OCI-LY7 (cell line): ENCODE measurements at regions not wholly inside any gene's neighbourhood (a gene's known extent, or its start where the extent isn't known, plus 50 kb on each side); places are given as distances from the start of the nearest gene placed in this dataset.

Experiments used
- BruUV-seq: library from RNA; stranded (reverse); fragments of 400-500 nt; replicated peaks from 2 replicates; lab custom pipeline; 2021; lab: Mats Ljungman, UMichigan
- CTCF ChIA-PET: fragments of 300-600 bp; sonication (Branson Sonifier 250); formaldehyde crosslinking; loops from one replicate; lab custom pipeline; 2022; ENCODE audit warnings: antibody characterized with exemption; ENCODE audit not compliant: unreplicated experiment; lab: Charles Lee
- POLR2A ChIA-PET: fragments of 300-600 bp; sonication (Branson Sonifier 250); formaldehyde crosslinking; loops from one replicate; lab custom pipeline; 2022; ENCODE audit warnings: antibody characterized with exemption; lab: Charles Lee
- DNase-seq: peaks from one replicate; pipeline ENCODE4 v3.0.0-alpha.2; 2015; ENCODE audit warnings: low spot score
- H2AFZ ChIP-seq: fragments of 200-600 bp; sonication (generic), shearing (Covaris generic); 2 replicates; pipeline ENCODE4 v1.6.1; 2014; ENCODE audit warnings: mild to moderate bottlenecking, antibody characterized with exemption, low read length, moderate library complexity
- H3K27ac ChIP-seq: fragments of 200-600 bp; sonication (generic); 2 replicates; pipeline ENCODE4 v1.5.1; 2014; ENCODE audit warnings: mixed run types, low read depth, mild to moderate bottlenecking, moderate library complexity, low read length, inconsistent platforms; ENCODE audit not compliant: poor library complexity, severe bottlenecking
- H3K36me3 ChIP-seq: fragments of 200-600 bp; sonication (generic); 2 replicates; pipeline ENCODE4 v1.6.1; 2014; ENCODE audit warnings: mild to moderate bottlenecking, antibody characterized with exemption, low read length, moderate library complexity, mixed read lengths; ENCODE audit not compliant: insufficient read depth
- H3K4me1 ChIP-seq: fragments of 200-600 bp; sonication (generic); 2 replicates; pipeline ENCODE4 v1.5.1; 2014; ENCODE audit warnings: mild to moderate bottlenecking, low read length; ENCODE audit not compliant: insufficient read depth, poor library complexity, severe bottlenecking
- H3K4me2 ChIP-seq: fragments of 200-600 bp; sonication (generic); 2 replicates; pipeline ENCODE4 v1.6.1; 2014; ENCODE audit warnings: mild to moderate bottlenecking, low read length
- H3K4me3 ChIP-seq: fragments of 200-600 bp; sonication (generic); 2 replicates; pipeline ENCODE4 v1.5.1; 2014; ENCODE audit warnings: mild to moderate bottlenecking, low read depth, low read length; ENCODE audit not compliant: poor library complexity, severe bottlenecking
- H3K79me2 ChIP-seq: fragments of 200-600 bp; sonication (generic); 2 replicates; pipeline ENCODE4 v1.6.1; 2016; ENCODE audit warnings: low read depth, mild to moderate bottlenecking, low read length, moderate library complexity, mixed read lengths; ENCODE audit not compliant: insufficient read depth
- H3K9me2 ChIP-seq: fragments of 200-600 bp; sonication (generic); 2 replicates; pipeline ENCODE4 v1.6.1; 2016; ENCODE audit warnings: mild to moderate bottlenecking, low read length, mixed read lengths; ENCODE audit not compliant: insufficient read depth
- H3K9me3 ChIP-seq: fragments of 200-600 bp; sonication (generic); 2 replicates; pipeline ENCODE4 v1.6.1; 2014; ENCODE audit warnings: mild to moderate bottlenecking, mixed run types, low read length, mixed read lengths
- H4K20me1 ChIP-seq: fragments of 200-600 bp; sonication (generic); 2 replicates; pipeline ENCODE4 v1.6.1; 2014; ENCODE audit warnings: mild to moderate bottlenecking, antibody characterized with exemption, low read length, moderate library complexity, mixed read lengths; ENCODE audit not compliant: insufficient read depth
- EZH2phosphoT487 ChIP-seq: fragments of 200-600 bp; sonication (generic); IDR thresholded peaks from 2 replicates; pipeline ENCODE4 v1.6.1; 2018; ENCODE audit warnings: low read depth, borderline replicate concordance, mild to moderate bottlenecking, mixed run types, antibody characterized with exemption, low read length, moderate library complexity, mixed read lengths
- intact Hi-C: fragments of 100-400 bp; cut with micrococcal nuclease; formaldehyde crosslinking; loops from one replicate; pipeline ENCODE4 v1.10.0; 2022; ENCODE audit not compliant: unreplicated experiment
- TF ChIP-seq, protein P1 (sequence below): fragments of 200-600 bp; sonication (generic); conservative IDR thresholded peaks from 2 replicates; pipeline ENCODE4 v1.5.1; 2014; ENCODE audit warnings: mild to moderate bottlenecking, antibody characterized with exemption, low read length, moderate library complexity, mixed read lengths

- ChIA-PET POLR2A (interaction anchor here (0.6 to 0.8 kb wide), 2 partner anchors 9 to 245 kb away, joined by 3 to 4 read pairs; no protein-coding TSS in a partner anchor), CTCF (no interaction called here)
- Histone ChIP-seq H3K36me3 (no peaks in the 10 kb centered on the region), H3K9me2 (no peaks in the 10 kb centered on the region), H2AFZ (no peak overlapping the region), H4K20me1 (no peaks in the 10 kb centered on the region), H3K4me3 (no peak overlapping the region), H3K4me1 (no peaks in the 10 kb centered on the region), H3K79me2 (no peaks in the 10 kb centered on the region), H3K4me2 (no peak overlapping the region), H3K9me3 (no peaks in the 10 kb centered on the region), H3K27ac (no peak overlapping the region)
- no TSS peak for BruUV-seq
- intact Hi-C loops = no loop called here
- TF ChIP-seq, protein P1, sequence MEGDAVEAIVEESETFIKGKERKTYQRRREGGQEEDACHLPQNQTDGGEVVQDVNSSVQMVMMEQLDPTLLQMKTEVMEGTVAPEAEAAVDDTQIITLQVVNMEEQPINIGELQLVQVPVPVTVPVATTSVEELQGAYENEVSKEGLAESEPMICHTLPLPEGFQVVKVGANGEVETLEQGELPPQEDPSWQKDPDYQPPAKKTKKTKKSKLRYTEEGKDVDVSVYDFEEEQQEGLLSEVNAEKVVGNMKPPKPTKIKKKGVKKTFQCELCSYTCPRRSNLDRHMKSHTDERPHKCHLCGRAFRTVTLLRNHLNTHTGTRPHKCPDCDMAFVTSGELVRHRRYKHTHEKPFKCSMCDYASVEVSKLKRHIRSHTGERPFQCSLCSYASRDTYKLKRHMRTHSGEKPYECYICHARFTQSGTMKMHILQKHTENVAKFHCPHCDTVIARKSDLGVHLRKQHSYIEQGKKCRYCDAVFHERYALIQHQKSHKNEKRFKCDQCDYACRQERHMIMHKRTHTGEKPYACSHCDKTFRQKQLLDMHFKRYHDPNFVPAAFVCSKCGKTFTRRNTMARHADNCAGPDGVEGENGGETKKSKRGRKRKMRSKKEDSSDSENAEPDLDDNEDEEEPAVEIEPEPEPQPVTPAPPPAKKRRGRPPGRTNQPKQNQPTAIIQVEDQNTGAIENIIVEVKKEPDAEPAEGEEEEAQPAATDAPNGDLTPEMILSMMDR = no peak
- no peak for TF ChIP-seq EZH2phosphoT487
- DNase-seq = no peak
Observed at GRCh38 chr17:71378036-71378435, 742.8 kb upstream of the SOX9 start.

DNA sequence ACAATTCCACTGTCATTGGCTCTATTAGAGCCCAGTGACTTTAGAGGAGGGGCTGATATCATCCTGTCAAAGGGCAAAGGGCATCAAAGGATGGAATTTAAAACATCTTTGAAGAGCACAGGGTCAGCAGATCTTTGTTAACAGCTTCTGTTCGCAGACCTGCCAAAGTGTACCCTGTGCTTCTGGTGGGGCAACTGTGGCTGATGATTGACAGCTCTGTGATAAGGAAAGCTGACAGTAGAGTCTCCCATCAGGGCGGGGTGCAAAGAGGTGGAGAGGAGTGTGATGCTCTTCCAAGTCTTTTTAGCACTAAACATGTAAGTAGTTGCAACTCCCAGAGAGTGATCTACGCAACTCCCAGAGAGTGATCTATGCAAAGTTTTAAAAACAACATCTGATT is 742.1 kb upstream of the SOX9 start:
- ChIA-PET POLR2A (interaction anchor here (0.6 to 0.8 kb wide), 2 partner anchors 10 to 83 kb away, joined by 3 to 4 read pairs; no protein-coding TSS in a partner anchor), CTCF (interaction anchor here (0.6 kb wide), 1 partner anchor 34 kb away, joined by 3 read pairs; no protein-coding TSS in a partner anchor)
- no peak overlapping the region for H3K27ac ChIP-seq
- no peaks in the 10 kb centered on the region for H3K4me1 ChIP-seq
- no peaks in the 10 kb centered on the region for H3K9me3 ChIP-seq
- no peaks in the 10 kb centered on the region for H3K36me3 ChIP-seq
- H4K20me1 ChIP-seq = no peaks in the 10 kb centered on the region
- H3K9me2 ChIP-seq = no peaks in the 10 kb centered on the region
- no peak for TF ChIP-seq EZH2phosphoT487
- TF ChIP-seq, protein P1 = no peak
- no peak overlapping the region for H2AFZ ChIP-seq
- DNase-seq = no peak
- H3K4me3 ChIP-seq = no peak overlapping the region
- intact Hi-C loops = no loop called here
- no peaks in the 10 kb centered on the region for H3K79me2 ChIP-seq
- no peak overlapping the region for H3K4me2 ChIP-seq
- BruUV-seq = no TSS peak

- no peak overlapping the region for H3K4me3 ChIP-seq
- intact Hi-C loops = no loop called here
- POLR2A ChIA-PET = interaction anchor here (0.8 kb wide), 1 partner anchor 989 kb away, joined by 3 read pairs; no protein-coding TSS in a partner anchor
- no peaks in the 10 kb centered on the region for H3K9me2 ChIP-seq
- TF ChIP-seq EZH2phosphoT487 = no peak
- TF ChIP-seq, protein P1 = no peak
- H2AFZ ChIP-seq = no peak overlapping the region
- DNase-seq = no peak
- no peaks in the 10 kb centered on the region for H4K20me1 ChIP-seq
- BruUV-seq = no TSS peak
- H3K27ac ChIP-seq = no peak overlapping the region
- CTCF ChIA-PET = no interaction called here
- H3K9me3 ChIP-seq = no peaks in the 10 kb centered on the region
- H3K79me2 ChIP-seq = no peaks in the 10 kb centered on the region
- no peak overlapping the region for H3K4me2 ChIP-seq
- H3K4me1 ChIP-seq = no peaks in the 10 kb centered on the region
- no peaks in the 10 kb centered on the region for H3K36me3 ChIP-seq
Observed at GRCh38 chr17:71379512-71379911, 741.3 kb upstream of the SOX9 start.
